Head of caudate nucleus (tissue), 42 donors: ENCODE measurements at regions not wholly inside any gene's neighbourhood (a gene's known extent, or its start where the extent isn't known, plus 50 kb on each side); places are given as distances from the start of the nearest gene placed in this dataset.
A peak's percentile ranks its signal among the peaks of the same experiment; 100 is the strongest.

Experiments used
- DNase-seq, 42 donors: peaks; one replicate each; pipeline versions ENCODE4 v3.0.0 to v3.0.0-alpha.2; 2020 to 2021; ENCODE audit warnings: mixed read lengths in 7 of 42
- intact Hi-C: fragments of 100-400 bp; cut with DNase I; formaldehyde crosslinking; loops from one replicate; pipeline ENCODE4 v1.15.0; 2022

GRCh38 chr10:29807163-29807806, 172.5 kb upstream of the SVIL start:
- no peak for DNase-seq
- intact Hi-C loops: no loop called here

DNA sequence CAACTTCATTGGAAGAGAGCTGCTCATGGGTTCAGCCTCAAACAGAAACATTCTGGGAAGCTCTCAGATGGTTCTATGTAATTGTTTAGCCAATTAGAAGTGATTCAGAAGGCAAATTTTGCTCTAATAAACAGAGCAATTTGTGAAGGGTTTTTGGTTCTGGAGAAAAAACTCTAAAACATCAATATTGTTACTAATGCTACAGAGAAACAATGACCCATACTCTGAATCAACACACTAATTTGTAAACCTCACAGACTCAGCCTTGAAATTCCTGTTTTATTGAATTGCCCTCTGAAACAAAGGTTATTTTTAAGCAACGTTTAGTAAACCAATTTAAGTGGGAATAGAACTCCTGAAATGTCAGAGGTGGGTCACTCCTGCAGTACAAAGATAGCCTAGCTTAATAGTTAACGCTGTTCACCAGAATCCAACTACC, 171.6 kb upstream of the SVIL start:
- DNase-seq: no peak
- intact Hi-C loops: no loop called here

- no peak for DNase-seq
- intact Hi-C loops: no loop called here
These were observed 170.5 kb upstream of the SVIL start for GRCh38 chr10:29805134-29805723.

DNA sequence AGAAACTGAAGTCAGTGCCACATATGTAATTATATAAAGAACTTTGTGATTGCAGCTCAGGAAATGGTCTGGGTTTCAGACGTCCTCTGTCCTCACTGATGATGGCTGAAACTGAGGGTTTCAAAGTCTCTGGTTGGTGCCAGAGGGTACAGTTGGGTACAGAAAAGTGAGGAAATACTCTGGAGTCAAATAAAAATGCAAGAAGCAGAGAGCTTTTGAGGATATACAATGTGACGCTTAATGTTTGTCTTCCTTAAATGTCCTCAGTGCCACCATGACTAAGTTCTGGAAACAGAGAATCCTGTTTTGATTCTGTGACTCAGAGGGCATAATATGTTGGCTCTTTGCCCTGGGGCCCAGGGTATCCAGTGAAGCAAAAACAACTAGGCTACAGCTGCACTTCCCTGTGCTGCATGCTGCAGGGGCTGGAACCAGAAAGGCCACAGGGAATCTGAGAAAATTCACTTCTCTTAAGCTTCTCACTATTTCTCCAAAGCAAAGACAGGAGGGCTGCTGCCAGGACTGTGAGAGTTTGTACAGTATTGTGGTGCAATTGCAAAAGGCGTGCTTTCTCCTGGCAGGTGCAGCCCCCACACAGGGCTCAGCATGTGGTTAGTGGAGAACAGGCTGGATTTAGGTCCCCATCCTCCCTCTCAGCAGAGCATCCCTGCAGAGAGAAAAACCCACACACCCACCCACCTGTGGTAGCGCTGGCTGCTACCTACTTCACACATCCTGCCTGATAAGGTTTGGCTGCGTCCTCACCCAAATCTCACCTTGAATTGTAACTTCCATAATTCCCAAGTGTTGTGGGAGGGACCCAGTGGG, 169.5 kb upstream of the SVIL start:
- DNase-seq: peak in 39 of 42 donors; percentile 8 to 89 (median 54)
- intact Hi-C loops: no loop called here

- DNase-seq: no peak
- intact Hi-C loops: no loop called here
These were observed 167.4 kb upstream of the SVIL start for GRCh38 chr10:29802171-29802570.

GRCh38 chr10:29798921-29799690, 164.3 kb upstream of the SVIL start:
- DNase-seq: no peak
- intact Hi-C loops: no loop called here

DNA sequence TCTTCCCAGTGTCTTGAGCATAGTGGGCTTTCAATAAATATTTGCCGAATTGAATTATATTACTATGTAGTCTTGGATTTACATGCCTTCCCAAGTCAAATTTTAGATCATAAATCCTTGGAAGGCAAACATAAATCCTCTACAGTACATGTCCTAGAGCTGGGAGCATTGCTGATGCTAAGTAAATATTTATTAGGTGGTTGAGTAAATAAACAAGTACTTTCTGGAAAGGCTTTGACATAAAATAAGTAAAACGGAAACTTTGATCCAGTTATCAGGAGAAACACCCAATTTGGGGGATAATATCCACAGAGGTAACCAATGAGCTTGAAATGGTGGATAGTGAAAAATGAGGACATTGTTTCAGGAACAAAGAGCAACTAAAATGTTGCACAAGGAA, 162.8 kb upstream of the SVIL start:
- intact Hi-C loops: no loop called here
- DNase-seq: no peak

DNA sequence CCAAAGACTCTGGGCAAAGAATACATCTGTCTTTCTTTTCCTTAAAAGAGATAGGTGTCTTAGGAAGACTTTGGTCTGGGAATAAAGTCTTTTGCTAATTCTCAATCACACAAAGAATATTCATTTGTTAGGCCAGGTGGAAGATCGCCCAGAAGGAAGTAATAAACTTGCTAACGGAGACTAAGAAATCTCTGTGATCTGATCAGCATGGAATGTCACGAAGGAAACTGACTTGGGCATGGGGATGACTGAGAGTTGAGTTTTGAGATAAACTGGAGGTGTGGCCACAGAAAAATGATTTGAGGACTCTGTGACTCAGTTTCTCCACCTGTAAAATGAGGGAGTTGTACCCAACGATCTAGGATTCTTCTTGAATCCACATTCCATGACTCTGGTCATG, 161.1 kb upstream of the SVIL start:
- DNase-seq: no peak
- intact Hi-C loops: no loop called here

- intact Hi-C loops: no loop called here
- DNase-seq: no peak
These were observed 160.2 kb upstream of the SVIL start for GRCh38 chr10:29794776-29795611.

- DNase-seq: no peak
- intact Hi-C loops: no loop called here
These were observed 157.0 kb upstream of the SVIL start for GRCh38 chr10:29791773-29792172.

- no peak for DNase-seq
These were observed 155.4 kb upstream of the SVIL start for GRCh38 chr10:29790207-29790606.

GRCh38 chr10:29788113-29788512, 153.3 kb upstream of the SVIL start:
- intact Hi-C loops: no loop called here
- DNase-seq: no peak

More at GRCh38 chr10:29790207-29790606, 155.4 kb upstream of the SVIL start:
- intact Hi-C loops: no loop called here

DNA sequence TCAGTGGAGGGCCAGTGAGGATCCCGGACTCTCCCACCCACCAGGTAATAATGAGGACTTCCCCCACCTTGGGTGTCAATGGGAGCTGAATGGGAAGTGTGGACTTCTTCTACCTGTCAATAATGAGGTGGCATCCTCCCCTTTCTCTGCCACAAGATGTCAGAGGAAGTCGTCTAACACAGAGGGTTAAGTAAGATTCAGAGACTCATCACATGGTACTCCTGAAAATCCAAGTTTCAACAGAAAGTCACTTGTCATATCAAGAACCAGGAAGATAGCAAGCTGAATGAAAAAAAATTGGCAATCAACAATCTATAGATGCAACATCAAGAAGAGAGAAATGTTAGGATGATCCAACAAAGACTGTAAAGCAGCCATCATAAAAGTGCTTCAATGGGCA, 150.9 kb upstream of the SVIL start:
- DNase-seq: no peak
- intact Hi-C loops: no loop called here

DNA sequence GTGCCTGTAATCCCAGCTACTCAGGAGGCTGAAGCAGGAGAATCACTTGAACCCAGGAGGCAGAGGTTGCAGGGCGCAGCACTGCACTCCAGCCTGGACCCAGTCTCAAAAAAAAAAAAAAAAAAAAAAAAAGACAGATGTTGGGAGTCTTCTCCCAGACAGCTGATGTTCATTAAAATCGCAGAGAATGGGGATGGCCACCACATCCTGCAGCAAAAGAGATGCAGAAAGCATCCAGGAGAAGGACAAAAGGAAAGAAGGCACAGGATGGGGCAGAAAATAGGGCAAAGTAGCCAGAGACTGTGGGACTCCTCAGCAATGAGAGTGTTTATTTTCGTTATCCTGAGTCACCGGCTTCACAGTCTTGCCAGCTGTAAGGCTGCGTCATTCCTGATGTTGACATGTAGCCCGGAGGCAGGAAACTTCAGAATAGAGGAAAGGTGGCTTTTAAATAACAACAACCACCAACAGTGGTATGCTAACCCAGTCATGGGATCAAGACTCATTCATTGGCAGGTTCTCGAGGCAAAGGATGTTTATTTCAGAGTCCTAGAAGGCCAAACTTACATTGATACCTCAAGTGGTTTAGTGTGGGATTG, 149.5 kb upstream of the SVIL start:
- DNase-seq: no peak
- intact Hi-C loops: no loop called here

DNA sequence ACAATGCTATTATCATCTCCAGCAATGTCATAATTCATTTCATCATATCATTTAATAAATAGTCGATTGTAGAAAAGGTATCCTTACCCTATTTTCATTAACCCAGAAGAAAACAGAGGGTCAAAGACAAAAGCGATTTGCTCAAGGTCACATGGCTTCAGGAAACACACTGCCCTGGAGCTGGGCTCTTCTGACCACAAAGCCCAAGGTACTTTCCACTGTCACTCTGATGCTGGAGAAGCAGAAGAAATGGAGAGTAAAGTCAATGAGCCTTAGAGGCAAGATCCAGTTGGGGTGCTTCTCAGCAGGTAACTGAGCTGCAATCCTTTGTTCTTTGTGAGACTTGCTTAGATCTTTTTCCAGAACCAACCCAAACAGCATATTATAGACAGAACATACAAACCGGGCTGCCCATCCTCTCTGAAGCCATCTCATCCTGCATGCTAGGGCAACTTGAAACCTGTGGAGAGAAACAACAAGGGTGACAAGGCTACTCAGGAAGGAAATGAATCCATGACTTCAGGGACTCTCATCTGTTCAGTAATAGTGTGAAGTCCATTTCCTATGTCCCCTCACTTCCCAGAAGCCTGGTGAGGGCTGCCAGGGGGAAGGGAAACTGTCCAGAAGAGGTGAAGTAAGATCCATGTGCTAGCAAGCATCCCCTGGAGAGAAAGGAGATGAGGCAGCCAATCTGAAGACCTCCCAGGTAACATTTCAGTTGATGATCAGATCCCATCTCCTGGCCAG, 148.6 kb upstream of the SVIL start:
- intact Hi-C loops: no loop called here
- DNase-seq: no peak

GRCh38 chr10:29780639-29781038, 145.9 kb upstream of the SVIL start:
- intact Hi-C loops: no loop called here
- no peak for DNase-seq

GRCh38 chr10:29780096-29780495, 145.3 kb upstream of the SVIL start:
- intact Hi-C loops: no loop called here
- no peak for DNase-seq

DNA sequence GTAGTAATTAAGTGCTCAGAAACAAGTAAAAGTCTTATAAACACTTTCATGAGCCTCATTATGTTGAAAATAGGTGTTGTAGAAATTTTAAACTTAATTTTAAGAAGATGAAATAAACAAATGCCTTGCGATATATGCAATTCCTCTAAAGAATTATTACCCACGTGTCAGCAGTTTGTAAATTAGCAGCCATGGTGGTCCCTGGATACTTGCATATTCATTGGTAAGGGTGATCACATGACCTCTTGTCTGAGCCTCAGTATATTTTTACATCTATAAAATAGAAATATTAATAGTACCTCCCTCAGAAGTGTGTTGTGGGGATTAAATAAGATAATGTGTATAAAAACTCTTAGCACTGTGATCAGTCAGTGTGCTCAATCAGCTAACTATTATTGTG, 141.5 kb upstream of the SVIL start:
- DNase-seq: no peak
- intact Hi-C loops: no loop called here
